SK-MEL-5 (cell line): ENCODE measurements at regions not wholly inside any gene's neighbourhood (a gene's known extent, or its start where the extent isn't known, plus 50 kb on each side); places are given as distances from the start of the nearest gene placed in this dataset.

Source experiments
- DNase-seq: peaks from one replicate; pipeline ENCODE4 v3.0.0-alpha.2; 2016; ENCODE audit warnings: low read depth, low spot score
- in situ Hi-C: cut with HindIII; loops from 2 replicates; pipeline ENCODE4 v1.10.0; 2016; ENCODE audit warnings: low sequenced_read_pairs, high pct_unique_total_duplicates, low pct_unique_long_range_greater_than_20kb

DNA sequence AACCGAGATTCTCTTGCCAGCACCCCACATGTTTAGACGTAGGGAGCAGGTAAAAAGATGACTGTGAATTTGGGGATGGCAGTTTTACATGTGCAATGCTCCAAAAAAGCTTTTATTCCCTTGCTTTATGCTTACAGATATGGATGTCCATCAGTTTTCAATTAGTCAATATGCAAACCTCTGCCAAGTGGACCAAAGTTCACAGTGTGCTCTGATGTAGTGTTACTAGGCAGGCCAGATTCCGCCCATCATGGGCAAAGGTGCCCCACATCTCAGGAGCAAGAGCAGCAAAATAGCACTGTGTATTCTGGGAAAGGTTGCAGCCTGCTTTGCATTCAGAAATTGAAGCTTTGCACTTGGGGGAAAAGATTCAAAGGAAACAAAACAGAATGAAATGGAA is 329.7 kb upstream of the ZEB2 start:
- DNase-seq, result no peak
- in situ Hi-C loops, result no loop called here

- in situ Hi-C loops, result no loop called here
- DNase-seq, result no peak
Measured at GRCh38 chr2:144848423-144848822, 328.5 kb upstream of the ZEB2 start.

GRCh38 chr2:144847347-144848080 is 327.6 kb upstream of the ZEB2 start:
- in situ Hi-C loops, result no loop called here

GRCh38 chr2:144836635-144837350 is 316.9 kb upstream of the ZEB2 start:
- DNase-seq, result no peak
- in situ Hi-C loops, result no loop called here

More at GRCh38 chr2:144847347-144848080, 327.6 kb upstream of the ZEB2 start:
- DNase-seq, result no peak

DNA sequence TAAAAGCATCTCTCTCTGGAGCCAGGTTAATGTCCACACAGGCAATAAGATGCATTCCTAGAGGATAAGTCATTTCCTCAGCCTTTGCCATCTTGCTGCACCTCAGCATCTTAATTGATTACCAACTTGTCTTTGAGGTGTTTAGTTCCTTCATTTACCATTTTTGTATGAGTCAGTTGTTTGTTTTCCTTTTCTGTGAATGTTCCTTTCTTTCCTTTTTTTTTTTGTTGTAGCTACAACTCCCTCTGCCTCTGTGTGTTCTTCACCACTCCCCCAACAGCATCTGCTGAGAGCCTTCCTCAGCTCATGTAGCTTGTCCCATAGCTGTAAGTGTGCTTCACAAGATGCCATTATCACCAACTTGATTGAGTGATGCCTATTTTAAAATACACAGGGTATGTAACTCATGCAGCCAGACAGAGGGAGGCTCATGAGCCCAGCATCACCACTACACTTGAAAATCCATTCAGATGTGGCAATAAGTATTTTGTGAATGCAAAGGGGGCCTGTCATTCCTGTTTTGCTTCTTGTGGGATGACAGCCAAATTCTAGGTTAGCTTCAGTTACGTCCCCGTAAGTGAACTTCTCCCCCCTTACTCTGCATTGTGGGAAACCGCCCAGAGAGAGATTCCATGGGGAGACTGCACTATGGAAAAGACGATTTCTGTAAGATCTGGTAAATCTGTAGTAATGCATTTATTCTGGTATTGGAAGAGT is 315.9 kb upstream of the ZEB2 start:
- in situ Hi-C loops, result no loop called here
- no peak for DNase-seq

DNA sequence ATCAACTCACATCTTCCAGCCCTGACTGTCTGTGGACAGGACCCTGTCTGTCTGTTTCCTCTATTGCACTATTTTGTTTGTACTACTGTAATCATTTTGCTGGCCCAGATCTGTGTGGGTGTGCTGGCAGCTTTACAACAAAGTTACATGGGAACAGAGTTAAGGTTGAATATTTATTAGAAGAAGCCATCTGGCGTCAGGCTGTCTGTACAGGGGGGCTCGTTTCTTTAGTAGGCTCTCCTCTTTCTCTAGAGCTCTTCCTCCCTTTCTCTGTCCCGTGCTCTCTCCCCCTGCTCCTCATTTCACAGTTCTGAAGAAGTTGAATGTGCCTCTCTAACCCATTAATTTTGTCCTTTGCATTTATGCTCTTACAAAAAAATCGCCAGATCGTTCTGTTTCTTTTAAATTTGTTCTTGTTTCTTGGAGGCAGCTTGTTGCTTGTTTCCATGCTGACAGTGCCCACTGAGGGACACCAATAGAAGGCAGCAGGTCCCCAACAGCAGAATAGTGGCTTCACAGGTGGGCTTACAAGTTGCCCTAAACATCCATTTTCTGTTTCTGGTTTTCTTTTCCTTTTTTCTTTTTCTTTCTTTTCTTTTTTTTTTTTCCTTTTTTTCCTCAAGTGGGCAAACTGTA is 315.2 kb upstream of the ZEB2 start:
- in situ Hi-C loops, result no loop called here
- DNase-seq, result no peak

- DNase-seq, result no peak
- in situ Hi-C loops, result no loop called here
Measured at GRCh38 chr2:144834363-144834762, 314.4 kb upstream of the ZEB2 start.

- in situ Hi-C loops, result no loop called here
- no peak for DNase-seq
Measured at GRCh38 chr2:144833075-144833637, 313.2 kb upstream of the ZEB2 start.

- no peak for DNase-seq
- in situ Hi-C loops, result no loop called here
Measured at GRCh38 chr2:144832048-144832447, 312.1 kb upstream of the ZEB2 start.

- no peak for DNase-seq
- in situ Hi-C loops, result no loop called here
Measured at GRCh38 chr2:144830543-144830942, 310.6 kb upstream of the ZEB2 start.

GRCh38 chr2:144827404-144827803 is 307.5 kb upstream of the ZEB2 start:
- DNase-seq, result no peak
- in situ Hi-C loops, result no loop called here

DNA sequence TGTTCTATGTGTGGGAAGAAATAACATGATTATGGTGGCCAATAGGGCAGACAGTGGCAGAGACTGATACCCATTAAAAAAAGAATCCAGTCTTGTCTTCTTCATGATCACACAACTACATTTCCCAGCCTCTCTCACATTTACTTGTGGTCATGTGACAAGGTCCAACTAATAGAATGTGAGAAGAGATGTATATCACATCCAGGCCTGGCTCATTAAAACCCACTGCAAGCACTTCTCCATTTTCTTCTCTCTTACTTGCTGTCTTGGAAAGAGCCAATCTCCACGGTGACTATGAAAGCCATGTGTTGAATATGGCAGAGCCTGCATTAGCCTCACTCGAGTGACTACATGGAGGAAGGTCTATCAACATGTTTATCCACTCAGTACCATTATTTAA is 306.2 kb upstream of the ZEB2 start:
- in situ Hi-C loops, result no loop called here
- no peak for DNase-seq

DNA sequence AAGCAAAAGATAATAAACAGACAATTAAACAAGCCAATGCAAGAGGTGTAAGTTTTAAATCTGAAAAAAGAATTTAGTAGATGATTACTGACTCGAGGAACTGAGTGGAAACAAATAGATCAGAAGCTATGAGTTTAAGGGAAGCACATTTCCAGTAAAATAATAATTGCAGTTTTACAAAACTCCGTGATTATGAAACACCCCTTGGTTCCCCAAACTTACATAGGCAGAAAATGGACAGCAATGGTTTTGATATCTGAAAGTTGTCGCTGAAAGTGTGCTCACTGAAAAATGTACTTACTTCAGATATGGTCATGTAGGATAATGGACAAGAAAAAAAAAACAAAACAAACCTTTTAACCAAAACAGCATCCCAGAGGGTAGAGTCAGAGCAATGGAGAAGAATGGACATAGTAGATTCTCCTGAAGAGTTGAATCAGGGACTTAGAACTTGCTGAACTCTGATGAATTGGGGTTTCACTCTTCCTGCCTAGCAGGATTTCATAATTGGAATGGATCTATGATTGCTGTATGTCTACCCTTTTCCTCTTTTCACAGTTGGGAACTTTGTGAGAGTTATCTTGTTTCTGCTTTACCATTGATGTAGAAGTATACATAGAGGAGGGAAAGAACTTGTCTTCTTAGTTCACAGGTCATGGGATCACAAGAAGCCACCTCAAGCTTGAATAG is 305.6 kb upstream of the ZEB2 start:
- DNase-seq, result no peak
- in situ Hi-C loops, result no loop called here

- no peak for DNase-seq
- in situ Hi-C loops, result no loop called here
Measured at GRCh38 chr2:144824306-144825080, 304.6 kb upstream of the ZEB2 start.

DNA sequence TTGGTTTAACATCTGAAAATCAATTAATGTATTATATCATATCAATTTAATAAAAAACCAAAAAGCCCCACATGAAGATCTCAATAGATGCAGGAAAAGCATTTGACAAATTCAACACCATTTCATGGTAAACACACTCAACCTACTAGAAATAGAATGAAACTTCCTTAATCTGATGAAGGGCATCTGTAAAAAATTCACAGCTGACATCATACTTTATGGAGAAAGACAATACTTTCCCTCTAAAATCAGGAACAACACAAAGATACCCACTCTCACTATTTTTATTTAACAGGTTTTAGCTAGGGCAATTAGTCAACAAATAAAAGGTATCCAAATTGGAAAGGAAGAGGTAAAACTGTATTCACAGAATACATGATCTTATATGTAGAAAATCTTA is 303.0 kb upstream of the ZEB2 start:
- no peak for DNase-seq
- in situ Hi-C loops, result no loop called here

GRCh38 chr2:144812288-144812687 is 292.4 kb upstream of the ZEB2 start:
- in situ Hi-C loops, result no loop called here
- no peak for DNase-seq

DNA sequence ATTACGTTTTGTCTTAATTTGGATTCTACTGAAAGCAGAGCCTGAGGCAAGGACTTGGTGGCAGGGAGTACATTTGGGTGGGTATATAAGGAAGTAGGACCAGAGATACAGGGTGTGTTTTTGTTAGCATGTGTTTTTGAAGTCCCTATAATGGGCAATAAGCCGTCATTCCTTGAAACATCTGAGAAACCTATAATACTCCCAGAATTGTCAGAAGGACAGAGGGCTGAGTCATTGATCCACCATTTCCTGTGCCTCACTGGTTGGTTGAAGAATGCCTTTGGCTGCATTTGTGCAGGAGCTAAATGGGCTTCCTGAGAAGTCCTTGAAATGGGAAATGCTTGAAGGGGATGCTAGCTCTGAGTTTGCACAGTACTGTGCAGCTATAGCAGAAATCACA is 281.8 kb upstream of the ZEB2 start:
- in situ Hi-C loops, result no loop called here
- DNase-seq, result peak; percentile 56
